Memory B cell (primary cell): ENCODE measurements at regions not wholly inside any gene's neighbourhood (a gene's known extent, or its start where the extent isn't known, plus 50 kb on each side); places are given as distances from the start of the nearest gene placed in this dataset.
A peak's percentile ranks its signal among the peaks of the same experiment; 100 is the strongest.

Source experiments
- ATAC-seq: fragments of 150-1000 bp; cut with Tn5 transposase; 2 replicates; pipeline ENCODE4 v1.10.0; 2021; ENCODE audit warnings: low read depth, mild to moderate bottlenecking, moderate library complexity
- DNase-seq, 2 donors: peaks; one replicate each; pipeline ENCODE4 v3.0.0; 2022; ENCODE audit warnings: low spot score in 2 of 2
- H3K27ac Mint-ChIP-seq: one replicate; pipeline ENCODE4 v1.8.0; 2022; ENCODE audit warnings: mild to moderate bottlenecking, moderate library complexity, mixed read lengths
- H3K27me3 Mint-ChIP-seq: one replicate; pipeline ENCODE4 v1.8.0; 2022; ENCODE audit warnings: mixed read lengths
- H3K36me3 Mint-ChIP-seq: one replicate; pipeline ENCODE4 v1.8.0; 2022; ENCODE audit warnings: mild to moderate bottlenecking, mixed read lengths
- H3K4me1 Mint-ChIP-seq: one replicate; pipeline ENCODE4 v1.8.0; 2022; ENCODE audit warnings: mixed read lengths
- H3K4me3 Mint-ChIP-seq: one replicate; pipeline ENCODE4 v1.8.0; 2022; ENCODE audit warnings: mild to moderate bottlenecking, moderate library complexity, mixed read lengths
- H3K9me3 Mint-ChIP-seq: one replicate; pipeline ENCODE4 v1.8.0; 2022; ENCODE audit warnings: mixed read lengths

GRCh38 chr7:146000882-146001281, 115.7 kb upstream of the CNTNAP2 start:
- DNase-seq (no peak), ATAC-seq (no peak)
- no peaks in the 10 kb centered on the region for H3K36me3 Mint-ChIP-seq
- H3K4me3 Mint-ChIP-seq: no peak overlapping the region
- H3K9me3 Mint-ChIP-seq: no peaks in the 10 kb centered on the region
- peaks cover 1% of the 10 kb centered on the region for H3K27me3 Mint-ChIP-seq
- peaks cover 8% of the 10 kb centered on the region for H3K4me1 Mint-ChIP-seq
- H3K27ac Mint-ChIP-seq: no peak overlapping the region

GRCh38 chr7:145989469-145989868, 127.1 kb upstream of the CNTNAP2 start:
- Mint-ChIP-seq H3K27ac (no peak overlapping the region), H3K27me3 (no peaks in the 10 kb centered on the region), H3K36me3 (no peaks in the 10 kb centered on the region), H3K4me3 (no peak overlapping the region), H3K9me3 (no peaks in the 10 kb centered on the region), H3K4me1 (peaks cover 3% of the 10 kb centered on the region)
- DNase-seq: no peak
- no peak for ATAC-seq

- Mint-ChIP-seq H3K27ac (no peak overlapping the region), H3K36me3 (no peaks in the 10 kb centered on the region), H3K4me1 (peaks cover 3% of the 10 kb centered on the region), H3K4me3 (no peak overlapping the region), H3K9me3 (no peaks in the 10 kb centered on the region), H3K27me3 (no peaks in the 10 kb centered on the region)
- ATAC-seq (no peak), DNase-seq (no peak)
These were observed 130.2 kb upstream of the CNTNAP2 start for GRCh38 chr7:145986248-145986874.

DNA sequence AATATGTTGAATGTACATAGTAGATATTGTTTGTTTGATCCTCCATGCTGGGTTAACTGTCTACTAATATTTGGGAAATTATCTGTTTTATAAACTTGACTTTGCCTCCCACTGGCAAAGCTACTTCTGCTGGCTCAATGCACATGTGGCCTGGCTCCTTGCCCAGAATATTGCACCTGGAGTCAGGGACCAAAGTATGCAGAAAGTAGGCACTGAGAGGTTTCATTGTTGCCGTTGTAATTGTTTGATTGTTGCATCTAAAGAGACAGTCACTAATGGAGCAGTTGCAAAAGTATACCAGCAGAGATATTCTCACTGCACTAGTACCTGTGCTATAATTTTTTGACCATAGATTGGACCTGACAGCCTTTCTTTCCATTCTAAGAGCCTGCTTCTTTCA, 137.8 kb upstream of the CNTNAP2 start:
- H3K27me3 Mint-ChIP-seq: no peaks in the 10 kb centered on the region
- no peak for DNase-seq
- H3K9me3 Mint-ChIP-seq: no peaks in the 10 kb centered on the region
- H3K27ac Mint-ChIP-seq: no peak overlapping the region
- no peaks in the 10 kb centered on the region for H3K4me1 Mint-ChIP-seq
- H3K4me3 Mint-ChIP-seq: no peak overlapping the region
- H3K36me3 Mint-ChIP-seq: no peaks in the 10 kb centered on the region
- no peak for ATAC-seq

DNA sequence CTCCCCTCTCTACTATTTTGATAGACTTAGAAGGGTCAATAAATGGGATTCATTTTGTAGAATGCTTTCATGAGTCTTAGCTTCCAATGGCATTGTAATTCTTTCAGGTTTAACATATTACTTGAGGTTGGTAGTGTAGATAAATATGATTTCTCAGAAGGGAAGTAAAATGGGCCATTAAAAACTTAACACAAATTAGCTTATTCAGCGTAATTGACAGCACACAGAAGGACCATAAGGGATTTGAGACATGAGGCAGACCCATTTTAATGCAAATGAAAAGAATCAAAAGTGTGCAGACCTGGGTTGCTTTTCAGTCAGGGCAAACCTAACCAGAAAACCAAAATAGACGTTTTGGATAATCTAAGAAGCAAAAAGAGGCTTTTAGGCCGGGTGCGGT, 156.6 kb upstream of the CNTNAP2 start:
- ATAC-seq: no peak
- Mint-ChIP-seq H3K9me3 (no peaks in the 10 kb centered on the region), H3K27me3 (no peaks in the 10 kb centered on the region), H3K36me3 (no peaks in the 10 kb centered on the region), H3K4me1 (no peaks in the 10 kb centered on the region), H3K27ac (no peak overlapping the region), H3K4me3 (no peak overlapping the region)
- no peak for DNase-seq

- DNase-seq (no peak), ATAC-seq (no peak)
- Mint-ChIP-seq H3K36me3 (no peaks in the 10 kb centered on the region), H3K9me3 (no peaks in the 10 kb centered on the region), H3K27ac (no peak overlapping the region), H3K27me3 (no peaks in the 10 kb centered on the region), H3K4me3 (no peak overlapping the region), H3K4me1 (no peaks in the 10 kb centered on the region)
These were observed 159.3 kb upstream of the CNTNAP2 start for GRCh38 chr7:145957160-145957890.

DNA sequence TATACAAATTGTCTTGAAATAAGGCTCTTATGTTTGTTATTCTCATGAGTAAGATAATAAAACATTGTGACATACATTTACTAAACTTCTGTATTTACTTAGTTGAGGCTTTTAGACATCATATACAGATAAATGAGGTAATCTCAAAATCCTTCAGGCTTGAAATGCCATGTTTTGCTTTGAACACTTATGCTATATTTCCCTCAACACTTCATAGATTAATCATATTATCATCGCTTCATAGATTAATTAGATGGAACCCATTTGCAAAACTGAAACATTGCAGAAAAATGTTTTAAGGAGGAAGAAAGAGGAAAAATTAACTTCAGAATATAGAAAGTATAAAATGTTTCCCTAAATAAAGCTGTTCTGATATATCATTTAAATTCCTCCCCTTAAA, 165.0 kb upstream of the CNTNAP2 start:
- Mint-ChIP-seq H3K36me3 (no peaks in the 10 kb centered on the region), H3K4me1 (no peaks in the 10 kb centered on the region), H3K27ac (no peak overlapping the region), H3K4me3 (no peak overlapping the region), H3K9me3 (peaks cover 4% of the 10 kb centered on the region), H3K27me3 (no peaks in the 10 kb centered on the region)
- DNase-seq (no peak), ATAC-seq (no peak)

- H3K4me1 Mint-ChIP-seq: no peaks in the 10 kb centered on the region
- no peaks in the 10 kb centered on the region for H3K27me3 Mint-ChIP-seq
- no peak for ATAC-seq
- no peaks in the 10 kb centered on the region for H3K9me3 Mint-ChIP-seq
- H3K36me3 Mint-ChIP-seq: peaks cover 3% of the 10 kb centered on the region
- H3K4me3 Mint-ChIP-seq: no peak overlapping the region
- H3K27ac Mint-ChIP-seq: no peak overlapping the region
- DNase-seq: no peak
These were observed 187.7 kb upstream of the CNTNAP2 start for GRCh38 chr7:145928937-145929336.

GRCh38 chr7:145919712-145920111, 196.9 kb upstream of the CNTNAP2 start:
- Mint-ChIP-seq H3K9me3 (peaks cover 17% of the 10 kb centered on the region), H3K27me3 (no peaks in the 10 kb centered on the region), H3K4me1 (no peaks in the 10 kb centered on the region), H3K27ac (no peak overlapping the region), H3K36me3 (peaks cover 7% of the 10 kb centered on the region), H3K4me3 (no peak overlapping the region)
- ATAC-seq: no peak
- DNase-seq: no peak

DNA sequence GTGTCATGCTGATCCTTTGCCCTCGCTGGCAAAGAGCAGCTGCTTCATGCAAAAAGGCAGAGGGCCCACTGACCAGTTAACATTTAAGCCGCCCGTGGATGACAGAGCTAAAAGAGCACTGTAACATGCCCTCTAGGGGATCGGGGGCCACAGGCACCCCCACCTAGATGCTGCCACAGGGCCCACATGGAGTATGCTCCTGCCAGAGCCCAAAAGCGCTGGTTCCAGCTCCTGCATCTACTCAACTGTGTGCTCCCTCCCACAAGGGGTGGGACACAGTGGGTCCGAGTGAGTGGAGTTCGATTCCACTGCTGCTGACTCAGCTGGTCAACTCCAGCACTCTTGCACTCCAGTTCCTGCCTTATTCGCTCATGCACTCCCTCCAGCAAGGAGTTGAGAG, 199.8 kb upstream of the CNTNAP2 start:
- peaks cover 2% of the 10 kb centered on the region for H3K4me1 Mint-ChIP-seq

GRCh38 chr7:145915679-145916078, 200.9 kb upstream of the CNTNAP2 start:
- Mint-ChIP-seq H3K4me3 (no peak overlapping the region), H3K27me3 (no peaks in the 10 kb centered on the region), H3K36me3 (peaks cover 7% of the 10 kb centered on the region), H3K9me3 (peaks cover 17% of the 10 kb centered on the region), H3K27ac (no peak overlapping the region), H3K4me1 (peaks cover 2% of the 10 kb centered on the region)
- ATAC-seq (no peak), DNase-seq (no peak)

More for the DNA sequence above, 199.8 kb upstream of the CNTNAP2 start:
- no peaks in the 10 kb centered on the region for H3K27me3 Mint-ChIP-seq
- DNase-seq (no peak), ATAC-seq (no peak)
- peaks cover 7% of the 10 kb centered on the region for H3K36me3 Mint-ChIP-seq
- no peak overlapping the region for H3K27ac Mint-ChIP-seq
- H3K9me3 Mint-ChIP-seq: peaks cover 17% of the 10 kb centered on the region
- H3K4me3 Mint-ChIP-seq: no peak overlapping the region

DNA sequence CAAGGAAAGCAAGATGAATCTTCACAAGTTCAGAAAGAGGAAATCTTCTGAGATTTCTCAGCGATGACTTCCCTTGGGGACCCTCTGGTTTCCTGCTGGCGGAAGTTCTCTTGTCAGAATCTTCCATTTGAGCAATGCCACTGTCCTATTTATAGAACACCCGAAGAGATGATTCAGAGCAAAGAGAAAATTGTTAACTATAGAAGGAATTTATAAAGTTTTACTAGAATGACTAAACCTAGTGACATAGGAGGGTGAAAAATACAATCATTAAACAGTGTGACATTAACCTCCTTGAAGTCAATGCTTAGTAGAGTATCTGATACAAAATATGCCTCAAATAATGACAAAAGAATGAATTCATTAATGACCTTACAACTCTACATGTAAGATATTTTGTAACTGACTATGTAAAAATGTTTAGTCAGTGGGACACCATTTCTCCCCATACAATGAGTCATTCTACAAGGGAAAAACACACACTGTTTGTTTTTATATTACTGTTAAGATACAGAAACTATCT, 206.5 kb upstream of the CNTNAP2 start:
- H3K27me3 Mint-ChIP-seq: no peaks in the 10 kb centered on the region
- DNase-seq (peak in 1 of 2 donors; percentile 29), ATAC-seq (peak; percentile 96)
- H3K4me3 Mint-ChIP-seq: peak overlapping the region; percentile 35
- peaks cover 2% of the 10 kb centered on the region for H3K36me3 Mint-ChIP-seq
- no peak overlapping the region for H3K27ac Mint-ChIP-seq
- peaks cover 2% of the 10 kb centered on the region for H3K9me3 Mint-ChIP-seq
- peaks cover 11% of the 10 kb centered on the region for H3K4me1 Mint-ChIP-seq

GRCh38 chr7:145903658-145904057, 212.9 kb upstream of the CNTNAP2 start:
- Mint-ChIP-seq H3K9me3 (peaks cover 8% of the 10 kb centered on the region), H3K27ac (no peak overlapping the region), H3K4me1 (peaks cover under 1% of the 10 kb centered on the region), H3K27me3 (no peaks in the 10 kb centered on the region), H3K36me3 (peaks cover 2% of the 10 kb centered on the region), H3K4me3 (no peak overlapping the region)
- no peak for ATAC-seq
- no peak for DNase-seq

DNA sequence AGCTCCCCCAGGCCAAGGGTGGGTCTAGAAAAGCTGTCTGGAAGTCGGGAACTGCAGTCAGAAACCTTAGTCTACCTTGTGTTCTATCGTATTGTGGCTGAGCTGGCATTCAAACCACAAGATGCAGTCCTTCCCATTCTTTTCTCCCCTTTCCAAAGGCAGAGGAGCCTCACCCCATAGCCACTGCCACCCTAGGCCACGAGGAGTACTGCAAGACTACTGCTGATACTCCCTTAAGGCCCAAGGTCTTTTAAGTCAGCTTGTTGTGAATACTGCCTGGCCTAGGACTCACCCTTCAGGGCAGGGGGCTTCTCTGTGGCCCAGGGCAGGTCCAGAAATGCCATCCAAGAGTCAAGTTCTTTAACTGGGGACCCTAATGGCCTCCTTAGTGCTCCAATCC, 214.5 kb upstream of the CNTNAP2 start:
- Mint-ChIP-seq H3K9me3 (peaks cover 9% of the 10 kb centered on the region), H3K4me3 (no peak overlapping the region), H3K4me1 (no peaks in the 10 kb centered on the region), H3K27me3 (no peaks in the 10 kb centered on the region), H3K27ac (no peak overlapping the region), H3K36me3 (peaks cover 2% of the 10 kb centered on the region)
- ATAC-seq (no peak), DNase-seq (no peak)

- no peak for ATAC-seq
These were observed 216.7 kb upstream of the CNTNAP2 start for GRCh38 chr7:145899938-145900337.

More at GRCh38 chr7:145899938-145900337, 216.7 kb upstream of the CNTNAP2 start:
- Mint-ChIP-seq H3K27ac (no peak overlapping the region), H3K27me3 (no peaks in the 10 kb centered on the region), H3K4me3 (no peak overlapping the region), H3K9me3 (peaks cover 10% of the 10 kb centered on the region), H3K4me1 (no peaks in the 10 kb centered on the region), H3K36me3 (peaks cover 2% of the 10 kb centered on the region)
- no peak for DNase-seq
